Suppressor macrophage (primary cell): ENCODE measurements at regions not wholly inside any gene's neighbourhood (a gene's known extent, or its start where the extent isn't known, plus 50 kb on each side); places are given as distances from the start of the nearest gene placed in this dataset.
"Not testable (repeated sequence)": the region's sequence is repeated elsewhere in the genome, so short reads cannot be mapped to it uniquely, and the experiment has no call there.

ENCODE experiments used
- DNase-seq, 4 experiments: peaks; one replicate each; pipeline ENCODE4 v3.0.0-alpha.2; 2020 to 2022

DNA sequence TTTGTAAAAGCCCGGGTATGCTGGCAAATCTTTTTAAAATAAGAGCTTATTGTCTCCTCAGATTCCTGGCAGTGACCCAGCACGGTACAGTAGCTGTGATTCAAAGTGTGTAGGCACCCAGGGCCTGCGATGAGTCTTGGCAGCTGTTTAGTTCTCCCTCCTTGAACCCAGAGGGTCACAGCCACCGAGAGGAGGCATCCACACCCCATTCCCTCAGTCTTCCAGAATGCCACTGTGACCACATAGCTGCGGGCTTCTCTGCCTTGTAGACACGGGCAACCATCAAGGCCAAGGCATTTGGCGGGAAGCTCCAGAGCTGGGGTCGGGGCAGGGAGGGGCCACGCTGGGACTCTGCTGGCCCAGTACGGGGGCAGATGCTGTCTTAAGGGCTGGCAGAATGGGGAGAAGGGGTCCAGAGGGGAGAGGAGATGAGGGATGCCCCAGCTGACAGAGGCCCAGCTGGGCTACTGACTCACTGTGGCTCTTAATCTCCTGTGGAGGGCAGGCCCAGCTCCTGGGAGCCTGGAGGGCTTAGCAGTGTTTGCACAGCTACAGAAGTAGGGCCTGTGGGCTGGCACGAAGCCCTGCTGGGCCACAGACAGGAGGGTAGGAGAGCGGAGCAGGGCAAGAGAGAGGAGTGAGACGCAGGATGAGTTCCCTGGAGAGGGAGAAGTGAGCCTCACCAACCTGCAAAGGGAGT lies 68.8 kb upstream of the DLG1 start:
- no peak for DNase-seq

DNA sequence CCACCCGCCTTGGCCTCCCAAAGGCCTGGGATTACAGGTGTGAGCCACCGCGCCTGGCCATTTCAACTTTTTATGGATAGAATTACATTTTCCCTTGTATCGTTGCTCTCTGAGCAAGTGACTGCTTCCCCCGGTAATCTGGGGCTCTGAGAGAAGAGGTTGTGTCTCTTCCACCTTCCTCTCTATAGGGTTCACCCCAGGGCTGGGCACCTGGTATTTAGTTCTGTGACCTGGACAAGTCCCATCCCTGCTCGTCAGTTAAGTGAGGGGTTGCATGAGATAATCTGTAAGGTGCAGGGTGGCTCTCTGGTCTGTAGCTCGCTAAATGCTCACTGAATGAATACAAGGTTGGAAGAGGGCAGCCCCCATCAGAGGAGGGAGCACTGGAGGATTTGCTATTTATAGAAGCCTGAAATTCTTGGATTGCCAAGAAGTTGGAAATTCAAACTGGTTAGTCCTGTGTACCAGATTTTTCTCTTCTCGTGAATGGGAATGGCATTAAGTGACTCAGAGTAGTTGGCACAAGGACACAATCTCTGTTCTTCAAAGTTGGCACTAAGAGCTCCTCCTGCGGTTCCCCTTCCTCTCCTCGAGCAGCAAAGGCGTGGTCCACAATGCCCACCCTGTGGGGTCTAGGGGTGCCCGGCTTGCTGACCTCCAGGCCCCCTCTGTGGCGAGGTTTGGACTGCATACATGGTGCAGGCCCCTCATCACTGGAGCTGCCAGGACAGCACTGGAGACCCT lies 68.1 kb upstream of the DLG1 start:
- no peak for DNase-seq

DNA sequence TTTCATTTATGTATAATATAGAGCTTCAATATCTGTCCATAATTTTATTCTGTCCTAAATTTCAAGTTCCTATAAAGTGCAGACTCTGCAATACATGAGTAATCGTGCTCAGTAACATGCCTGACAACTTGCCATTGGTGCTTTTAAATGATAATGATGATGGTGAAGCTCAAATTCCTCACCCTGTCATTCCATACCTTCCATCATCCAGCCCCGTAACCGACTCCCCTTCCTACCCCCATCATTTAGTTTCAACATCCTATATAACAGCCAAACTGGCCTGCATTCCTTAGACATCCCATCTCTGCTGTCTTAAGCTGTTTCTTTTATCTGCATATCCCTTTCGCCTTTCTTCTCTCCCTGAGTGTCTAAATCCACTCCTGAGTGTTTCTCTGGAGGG lies 67.2 kb upstream of the DLG1 start:
- DNase-seq: no peak

DNA sequence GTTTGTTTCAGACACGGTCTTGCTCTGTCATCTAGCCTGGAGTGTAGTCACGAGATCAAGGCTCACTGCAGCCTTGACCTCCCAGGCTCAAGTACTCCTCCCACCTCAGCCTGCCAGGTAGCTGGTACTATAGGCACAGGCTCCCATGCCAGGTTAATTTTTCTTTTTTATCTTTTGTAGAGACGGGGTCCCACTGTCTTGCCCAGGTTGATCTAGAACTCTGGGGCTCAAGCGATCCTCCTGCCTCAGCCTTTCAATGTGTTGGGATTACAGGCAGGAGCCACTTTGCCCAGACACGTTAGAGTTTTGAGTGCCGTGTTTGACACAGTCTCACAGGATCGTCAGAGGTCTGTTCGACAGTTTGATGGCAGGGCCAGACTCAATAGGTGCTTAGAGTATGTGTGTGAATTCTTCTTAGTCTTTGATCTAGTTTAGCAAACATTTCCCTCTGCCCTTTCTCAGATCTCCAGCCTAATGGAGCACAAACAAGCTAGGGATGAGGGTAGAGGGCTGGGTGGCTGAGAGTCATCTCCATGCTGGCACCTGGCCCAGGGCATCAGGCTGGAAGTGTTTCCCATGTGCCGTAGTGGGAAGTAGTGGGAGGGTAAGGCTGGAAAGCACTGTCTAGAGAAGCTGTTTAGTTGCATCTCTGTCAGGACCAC lies 66.1 kb upstream of the DLG1 start:
- DNase-seq: no peak

DNA sequence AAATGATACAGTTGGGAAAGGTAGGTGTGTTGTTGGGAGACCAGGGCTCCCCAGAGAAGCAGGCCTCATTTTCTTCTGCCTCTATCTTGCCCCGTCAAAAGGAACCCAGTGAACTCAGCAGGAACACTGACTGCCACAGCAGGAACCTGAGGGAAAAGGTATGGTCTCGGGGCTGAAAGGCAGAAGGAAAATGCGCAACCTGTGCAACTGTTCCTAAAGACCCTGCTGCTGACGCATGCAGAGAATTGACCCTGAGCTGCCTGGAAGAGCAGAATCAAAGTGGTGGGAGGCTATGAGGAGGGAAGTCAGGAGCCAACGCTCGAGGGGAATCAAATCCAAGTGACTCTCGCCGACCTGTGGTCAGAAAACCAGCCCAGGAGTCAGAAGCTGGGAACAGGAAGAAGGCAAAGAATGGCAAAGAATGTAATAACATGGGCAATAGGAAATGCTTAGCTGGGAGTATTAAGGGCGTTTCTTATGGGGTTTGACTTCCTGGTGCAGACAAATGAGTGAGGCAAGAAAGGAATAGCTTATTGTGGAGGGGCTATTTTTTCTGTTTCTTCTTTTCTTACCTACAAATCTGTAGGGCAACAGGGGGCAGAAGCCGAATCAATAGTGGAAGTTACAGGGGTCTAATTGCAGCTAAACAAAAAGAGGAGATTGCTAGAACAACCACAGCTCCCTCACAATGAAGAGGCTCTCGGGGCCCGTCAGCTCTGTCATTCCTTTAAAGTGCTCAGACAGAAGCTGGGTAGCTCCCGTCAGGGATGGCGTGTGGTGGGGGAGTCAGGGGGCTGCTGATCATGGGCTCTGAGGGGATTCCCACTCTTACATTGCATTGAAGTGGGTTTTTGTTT lies 65.4 kb upstream of the DLG1 start:
- no peak for DNase-seq

DNA sequence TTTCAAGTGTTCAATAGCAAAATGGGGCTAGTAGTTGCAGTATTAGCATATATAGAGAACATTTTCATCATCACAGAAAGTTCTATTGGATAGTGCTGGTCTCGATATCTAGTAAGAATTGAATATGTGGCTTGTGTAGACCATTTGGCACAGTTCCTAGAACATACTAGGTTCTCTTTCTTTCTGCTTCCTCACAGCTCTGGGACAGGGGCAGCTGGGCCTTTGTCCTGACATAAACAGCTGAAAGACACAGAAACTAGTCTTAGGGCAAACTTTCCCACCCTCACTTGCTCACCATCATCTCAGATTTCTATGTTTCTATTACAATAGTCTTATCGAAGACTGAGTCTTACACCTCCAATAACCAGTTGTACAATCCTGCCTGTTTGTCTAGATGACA lies 63.7 kb upstream of the DLG1 start:
- DNase-seq: no peak

DNA sequence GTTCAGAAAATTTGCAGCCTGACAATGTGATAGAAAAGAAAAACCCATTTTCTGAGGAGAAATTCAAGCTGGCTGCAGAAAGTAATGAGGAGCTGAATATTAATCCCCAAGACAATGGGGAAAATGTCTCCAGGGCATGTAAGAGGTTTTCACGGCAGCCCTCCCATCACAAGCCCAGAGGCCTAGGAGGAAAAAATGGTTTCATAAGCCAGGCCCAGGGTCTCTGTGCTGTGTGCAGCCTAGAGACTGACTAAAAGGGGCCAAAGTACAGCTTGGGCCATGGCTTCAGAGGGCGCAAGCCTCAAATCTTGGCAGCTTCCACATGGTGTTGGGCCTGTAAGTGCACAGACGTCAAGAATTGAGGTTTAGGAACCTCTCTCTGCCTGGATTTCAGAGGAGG lies 61.7 kb upstream of the DLG1 start:
- not testable (repeated sequence) for DNase-seq

DNA sequence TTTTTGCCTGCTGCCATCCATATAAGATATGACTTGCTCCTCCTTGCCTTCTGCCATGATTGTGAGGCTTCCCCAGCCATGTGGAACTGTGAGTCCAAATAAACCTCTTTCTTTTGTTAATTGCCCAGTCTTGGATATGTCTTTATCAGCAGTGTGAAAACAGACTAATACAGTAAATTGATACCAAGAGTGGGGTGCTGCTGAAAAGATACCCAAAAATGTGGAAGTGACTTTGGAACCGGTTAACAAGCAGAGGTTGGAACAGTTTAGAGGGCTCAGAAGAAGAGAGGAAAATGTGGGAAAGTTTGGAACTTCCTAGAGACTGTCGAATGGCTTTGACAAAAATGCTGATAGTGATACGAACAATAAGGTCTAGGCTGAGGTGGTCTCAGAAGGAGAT lies 61.1 kb upstream of the DLG1 start:
- not testable (repeated sequence) for DNase-seq

DNA sequence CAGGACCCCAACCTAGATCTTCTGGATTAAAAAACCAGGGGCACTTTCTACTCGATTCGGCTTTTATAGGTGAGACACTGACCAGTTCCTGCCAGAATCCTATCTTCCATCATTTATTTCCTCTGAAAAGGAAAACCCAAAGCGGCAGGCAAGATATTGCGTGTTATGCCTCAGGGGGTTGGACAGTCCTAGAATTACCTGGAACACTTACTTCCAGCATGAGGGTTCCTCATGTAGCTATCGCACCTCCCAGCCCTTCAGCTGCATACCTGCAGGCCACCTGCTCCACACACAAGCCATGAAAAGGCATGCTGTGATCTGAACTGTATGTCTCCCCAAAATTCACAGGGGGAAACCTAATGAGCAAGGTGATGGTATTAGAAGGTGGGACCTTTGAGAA lies 58.3 kb upstream of the DLG1 start:
- DNase-seq: no peak

DNA sequence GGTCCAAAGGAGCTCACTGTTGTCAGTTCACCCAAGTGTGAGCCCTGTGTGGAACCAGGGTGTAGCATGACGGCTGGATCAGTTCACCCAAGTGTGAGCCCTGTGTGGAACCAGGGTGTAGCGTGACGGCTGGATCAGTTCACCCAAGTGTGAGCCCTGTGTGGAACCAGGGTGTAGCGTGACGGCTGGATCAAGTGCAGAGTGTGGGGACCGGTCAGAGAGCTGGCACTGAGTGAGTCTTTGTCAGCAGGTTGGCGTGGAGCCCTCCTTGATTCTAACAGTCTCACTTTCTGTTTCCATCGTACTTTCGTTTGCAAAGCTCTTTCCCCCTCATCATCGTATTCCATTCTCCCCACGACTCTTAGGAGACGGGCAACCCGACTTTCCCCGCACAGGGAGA lies 57.9 kb upstream of the DLG1 start:
- DNase-seq: no peak

DNA sequence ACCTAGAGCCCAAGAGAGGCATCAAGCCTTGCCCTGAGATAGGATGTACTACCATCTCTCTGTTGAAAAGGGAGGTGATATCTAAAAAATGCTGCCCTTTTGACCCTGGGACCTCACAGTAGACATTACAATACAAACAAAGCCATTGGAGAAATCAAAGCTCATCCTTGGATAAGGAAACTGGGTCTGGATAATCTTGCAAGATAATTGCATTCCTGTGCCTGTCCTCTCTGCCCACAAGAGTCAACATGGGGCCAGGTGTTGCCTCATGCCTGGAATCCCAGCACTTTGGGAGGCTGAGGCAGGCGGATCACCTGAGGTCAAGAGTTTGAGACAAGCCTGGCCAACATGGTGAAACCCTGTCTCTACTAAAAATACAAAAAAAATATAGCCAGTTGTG lies 57.3 kb upstream of the DLG1 start:
- DNase-seq: no peak

DNA sequence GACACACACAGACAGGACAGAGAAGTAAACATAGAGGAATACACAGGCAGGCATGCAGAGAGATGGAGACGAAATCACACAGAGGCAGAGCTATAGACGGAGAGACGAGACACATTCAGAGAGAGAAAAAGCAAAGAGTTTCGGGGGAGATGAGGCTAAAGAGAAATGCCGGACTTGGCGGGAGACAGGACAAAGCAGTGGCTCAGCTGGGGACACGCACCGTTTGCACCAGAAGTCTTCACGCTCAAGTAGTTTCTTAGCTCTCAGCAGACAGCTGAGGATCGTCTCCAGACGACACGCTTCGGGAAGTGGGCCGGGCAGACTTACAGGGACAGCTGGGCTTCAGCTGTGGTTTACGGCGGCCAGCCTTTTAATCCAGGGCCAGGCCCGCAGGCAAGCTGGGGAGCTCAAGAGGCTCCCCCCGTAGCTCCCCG lies 56.2 kb upstream of the DLG1 start:
- no peak for DNase-seq

DNA sequence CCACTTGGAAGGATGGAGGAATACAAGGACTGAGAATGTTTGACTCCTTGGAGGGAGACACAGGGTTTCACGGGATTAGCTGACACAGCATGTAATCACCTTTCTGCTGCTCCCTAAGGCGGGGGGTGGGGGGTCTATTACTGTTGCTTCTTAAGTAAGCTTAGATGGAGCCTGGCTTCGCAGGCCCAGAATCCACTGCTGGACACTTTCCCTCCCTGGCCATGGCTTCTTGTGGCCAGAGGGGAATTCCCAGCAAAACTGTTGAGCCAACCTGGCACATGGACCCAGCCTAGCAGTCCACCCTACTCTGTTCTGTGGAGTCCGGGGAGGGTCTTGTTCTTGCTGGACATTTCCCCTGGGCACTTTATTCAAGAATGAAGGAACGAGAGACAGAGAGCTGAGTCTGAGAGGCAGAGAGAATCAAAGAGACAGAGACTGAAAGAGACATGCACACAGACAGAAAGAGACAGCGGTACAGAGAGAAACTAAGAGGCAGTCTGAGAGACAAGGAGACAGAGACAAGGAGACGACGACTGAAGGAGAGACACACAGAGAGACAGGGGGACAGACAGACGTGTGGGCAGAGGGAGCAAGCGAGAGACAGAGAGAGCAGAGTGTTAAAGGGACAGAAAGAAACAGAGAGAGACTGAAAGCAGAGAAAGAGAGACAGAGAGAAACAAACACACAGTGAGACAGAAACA lies 55.6 kb upstream of the DLG1 start:
- DNase-seq: no peak

DNA sequence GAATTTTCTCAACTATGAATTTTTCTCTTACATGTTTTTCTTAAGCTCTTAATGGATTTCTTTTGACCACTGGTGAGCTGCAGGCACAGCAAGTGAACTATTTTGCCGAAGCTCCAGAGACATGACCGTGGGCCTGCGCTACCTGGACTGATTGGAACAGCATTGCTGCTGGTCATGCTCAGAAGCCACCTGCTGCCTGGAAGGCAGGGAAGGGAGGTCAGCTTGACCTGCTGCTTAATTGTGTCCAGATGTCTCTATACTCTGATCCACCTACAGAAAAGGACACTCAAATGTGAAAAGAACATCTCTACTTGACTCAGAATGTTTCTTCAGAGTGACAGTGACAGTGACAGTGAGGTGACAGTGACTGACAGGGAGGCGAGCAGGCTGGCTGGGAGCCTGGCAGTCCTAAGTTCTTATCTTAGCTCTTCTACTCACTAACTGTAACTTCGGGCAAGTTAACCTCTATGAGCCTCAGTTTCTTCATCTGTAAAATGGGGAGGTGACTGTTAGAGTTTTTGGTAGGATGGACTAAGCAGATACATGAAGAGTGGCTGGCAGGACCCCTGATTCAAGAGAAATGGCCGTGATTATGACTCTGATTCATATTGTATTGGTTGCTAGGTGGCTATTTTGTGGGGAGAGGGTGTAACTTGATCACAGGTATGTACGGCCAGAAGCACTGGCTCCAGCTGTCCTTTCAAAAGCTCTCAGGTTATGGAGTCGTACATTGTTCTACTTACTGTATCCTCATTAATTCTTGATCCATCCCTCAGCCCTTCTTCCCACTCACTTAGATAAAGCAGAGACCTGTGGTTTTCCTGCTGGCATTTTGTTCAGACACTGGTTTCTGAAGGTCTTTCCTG lies 54.8 kb upstream of the DLG1 start:
- DNase-seq: no peak

DNA sequence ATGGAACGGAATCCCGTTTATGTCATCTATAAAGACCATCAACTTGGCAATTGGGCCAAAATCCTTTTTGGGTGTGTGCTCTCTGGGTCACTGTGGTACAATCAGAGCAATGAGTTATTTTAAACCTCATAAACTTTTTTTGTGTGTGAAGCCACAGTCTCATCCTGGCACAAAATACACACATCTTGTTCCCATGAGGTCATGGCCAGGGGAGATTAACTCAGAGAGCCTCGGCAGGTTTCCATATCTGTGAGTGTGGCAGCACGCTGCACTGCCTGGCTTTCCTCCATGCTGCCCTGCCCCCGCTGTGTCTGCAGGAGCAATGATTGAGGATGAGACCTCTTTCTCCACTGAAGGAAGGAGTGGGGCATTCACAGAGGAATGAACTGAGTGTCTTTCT lies 54.0 kb upstream of the DLG1 start:
- no peak for DNase-seq

DNA sequence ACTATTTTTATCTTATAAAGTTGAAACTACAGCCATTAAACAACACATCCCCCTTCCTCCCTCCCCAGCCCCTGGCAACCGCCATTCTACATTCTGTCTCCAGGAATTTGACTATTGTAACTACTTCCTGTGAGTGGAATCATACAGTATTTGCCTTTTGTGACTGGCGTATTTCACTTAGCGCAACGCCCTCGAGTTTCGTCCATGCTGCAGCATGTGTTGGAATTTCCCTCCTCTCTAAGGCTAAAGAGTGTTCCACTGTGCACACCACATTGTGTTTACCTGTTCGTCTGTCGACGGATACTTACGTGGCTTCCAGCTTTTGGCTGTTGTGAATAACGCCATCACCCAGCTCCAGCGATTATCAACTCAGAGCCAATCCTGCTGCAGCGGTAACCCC lies 52.0 kb upstream of the DLG1 start:
- DNase-seq: no peak

DNA sequence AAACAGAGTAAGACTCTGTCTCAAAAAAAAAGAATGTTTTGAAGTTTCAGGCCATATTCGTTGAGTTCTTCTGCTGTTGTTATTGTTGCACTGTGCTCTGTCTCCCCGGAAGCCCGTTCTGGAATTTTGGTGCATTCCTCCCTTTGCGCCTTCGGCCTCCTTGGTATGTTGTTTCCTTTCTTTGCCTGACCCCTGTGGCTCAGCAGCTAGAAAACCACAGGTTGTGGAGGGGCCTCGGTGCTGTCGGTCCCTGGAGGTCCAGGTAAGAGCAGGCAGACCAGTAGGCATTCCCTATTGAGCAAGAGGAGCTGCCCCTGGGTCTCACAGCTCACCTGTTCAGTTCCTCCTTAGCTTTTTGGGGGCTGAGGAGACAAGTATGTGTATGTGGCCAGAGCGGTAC lies 51.0 kb upstream of the DLG1 start:
- no peak for DNase-seq
